ENCODE measurements at regions not wholly inside any gene's neighbourhood (a gene's known extent, or its start where the extent isn't known, plus 50 kb on each side); places are given as distances from the start of the nearest gene placed in this dataset.

DNA sequence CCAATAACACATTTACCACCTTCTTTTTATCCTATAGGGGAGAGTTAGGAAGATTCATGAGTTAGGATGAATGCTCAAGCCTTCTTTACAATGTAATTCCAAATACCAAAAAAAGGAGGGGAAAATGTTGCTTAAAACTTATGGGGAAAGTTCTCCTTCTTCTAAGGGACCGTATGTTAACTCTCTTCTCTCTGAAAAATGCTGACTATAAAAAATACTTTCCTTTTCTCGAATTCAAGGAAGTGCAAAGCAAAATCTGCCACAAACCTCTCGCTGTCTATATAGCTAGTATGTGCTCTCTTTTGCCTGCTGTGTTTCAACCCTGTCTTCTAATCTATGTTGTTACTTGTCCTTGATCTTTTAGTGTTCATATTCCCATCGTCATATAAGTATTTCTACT lies 768.6 kb upstream of the C9orf72 start:
- TF ChIP-seq, protein P1, sequence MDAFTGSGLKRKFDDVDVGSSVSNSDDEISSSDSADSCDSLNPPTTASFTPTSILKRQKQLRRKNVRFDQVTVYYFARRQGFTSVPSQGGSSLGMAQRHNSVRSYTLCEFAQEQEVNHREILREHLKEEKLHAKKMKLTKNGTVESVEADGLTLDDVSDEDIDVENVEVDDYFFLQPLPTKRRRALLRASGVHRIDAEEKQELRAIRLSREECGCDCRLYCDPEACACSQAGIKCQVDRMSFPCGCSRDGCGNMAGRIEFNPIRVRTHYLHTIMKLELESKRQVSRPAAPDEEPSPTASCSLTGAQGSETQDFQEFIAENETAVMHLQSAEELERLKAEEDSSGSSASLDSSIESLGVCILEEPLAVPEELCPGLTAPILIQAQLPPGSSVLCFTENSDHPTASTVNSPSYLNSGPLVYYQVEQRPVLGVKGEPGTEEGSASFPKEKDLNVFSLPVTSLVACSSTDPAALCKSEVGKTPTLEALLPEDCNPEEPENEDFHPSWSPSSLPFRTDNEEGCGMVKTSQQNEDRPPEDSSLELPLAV (CRISPR knock-in tag; conservative IDR thresholded peaks at IDR 0.05; ENCODE audit: low read depth): no peak
- TF ChIP-seq, protein P2, sequence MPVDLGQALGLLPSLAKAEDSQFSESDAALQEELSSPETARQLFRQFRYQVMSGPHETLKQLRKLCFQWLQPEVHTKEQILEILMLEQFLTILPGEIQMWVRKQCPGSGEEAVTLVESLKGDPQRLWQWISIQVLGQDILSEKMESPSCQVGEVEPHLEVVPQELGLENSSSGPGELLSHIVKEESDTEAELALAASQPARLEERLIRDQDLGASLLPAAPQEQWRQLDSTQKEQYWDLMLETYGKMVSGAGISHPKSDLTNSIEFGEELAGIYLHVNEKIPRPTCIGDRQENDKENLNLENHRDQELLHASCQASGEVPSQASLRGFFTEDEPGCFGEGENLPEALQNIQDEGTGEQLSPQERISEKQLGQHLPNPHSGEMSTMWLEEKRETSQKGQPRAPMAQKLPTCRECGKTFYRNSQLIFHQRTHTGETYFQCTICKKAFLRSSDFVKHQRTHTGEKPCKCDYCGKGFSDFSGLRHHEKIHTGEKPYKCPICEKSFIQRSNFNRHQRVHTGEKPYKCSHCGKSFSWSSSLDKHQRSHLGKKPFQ (CRISPR knock-in tag; IDR thresholded peaks at IDR 0.05; ENCODE audit: insufficient replicate concordance): no peak
- TF ChIP-seq, protein P3, sequence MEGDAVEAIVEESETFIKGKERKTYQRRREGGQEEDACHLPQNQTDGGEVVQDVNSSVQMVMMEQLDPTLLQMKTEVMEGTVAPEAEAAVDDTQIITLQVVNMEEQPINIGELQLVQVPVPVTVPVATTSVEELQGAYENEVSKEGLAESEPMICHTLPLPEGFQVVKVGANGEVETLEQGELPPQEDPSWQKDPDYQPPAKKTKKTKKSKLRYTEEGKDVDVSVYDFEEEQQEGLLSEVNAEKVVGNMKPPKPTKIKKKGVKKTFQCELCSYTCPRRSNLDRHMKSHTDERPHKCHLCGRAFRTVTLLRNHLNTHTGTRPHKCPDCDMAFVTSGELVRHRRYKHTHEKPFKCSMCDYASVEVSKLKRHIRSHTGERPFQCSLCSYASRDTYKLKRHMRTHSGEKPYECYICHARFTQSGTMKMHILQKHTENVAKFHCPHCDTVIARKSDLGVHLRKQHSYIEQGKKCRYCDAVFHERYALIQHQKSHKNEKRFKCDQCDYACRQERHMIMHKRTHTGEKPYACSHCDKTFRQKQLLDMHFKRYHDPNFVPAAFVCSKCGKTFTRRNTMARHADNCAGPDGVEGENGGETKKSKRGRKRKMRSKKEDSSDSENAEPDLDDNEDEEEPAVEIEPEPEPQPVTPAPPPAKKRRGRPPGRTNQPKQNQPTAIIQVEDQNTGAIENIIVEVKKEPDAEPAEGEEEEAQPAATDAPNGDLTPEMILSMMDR (CRISPR knock-in tag; IDR thresholded peaks at IDR 0.05): no peak
- TF ChIP-seq, protein P4, sequence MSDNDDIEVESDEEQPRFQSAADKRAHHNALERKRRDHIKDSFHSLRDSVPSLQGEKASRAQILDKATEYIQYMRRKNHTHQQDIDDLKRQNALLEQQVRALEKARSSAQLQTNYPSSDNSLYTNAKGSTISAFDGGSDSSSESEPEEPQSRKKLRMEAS (IDR thresholded peaks at IDR 0.05): no peak
- TF ChIP-seq MAFF (IDR thresholded peaks at IDR 0.05; ENCODE audit: low read depth, low read length): 0 out of 2 replicates have a peak, but pooled peaks have one; percentile 13
- TF ChIP-seq ZNF501 (CRISPR knock-in tag; IDR thresholded peaks at IDR 0.05): no peak
- TF ChIP-seq CBX2 (IDR thresholded peaks at IDR 0.05; ENCODE audit: low read depth, low read length): no peak
- TF ChIP-seq CBX2 (CRISPR knock-in tag; IDR thresholded peaks at IDR 0.05; ENCODE audit: low read depth): no peak
